HCEC 1CT (cell line): ENCODE measurements at regions not wholly inside any gene's neighbourhood (a gene's known extent, or its start where the extent isn't known, plus 50 kb on each side); places are given as distances from the start of the nearest gene placed in this dataset.

Experiments
- DNase-seq: peaks from one replicate; pipeline ENCODE4 v3.0.0-alpha.2; 2017

- DNase-seq: no peak
These were observed 53.0 kb upstream of the CLDN14 start for GRCh38 chr21:36532769-36533467.

- DNase-seq: no peak
These were observed 53.5 kb upstream of the CLDN14 start for GRCh38 chr21:36533468-36533848.

- DNase-seq: no peak
These were observed 54.7 kb upstream of the CLDN14 start for GRCh38 chr21:36534656-36535055.

DNA sequence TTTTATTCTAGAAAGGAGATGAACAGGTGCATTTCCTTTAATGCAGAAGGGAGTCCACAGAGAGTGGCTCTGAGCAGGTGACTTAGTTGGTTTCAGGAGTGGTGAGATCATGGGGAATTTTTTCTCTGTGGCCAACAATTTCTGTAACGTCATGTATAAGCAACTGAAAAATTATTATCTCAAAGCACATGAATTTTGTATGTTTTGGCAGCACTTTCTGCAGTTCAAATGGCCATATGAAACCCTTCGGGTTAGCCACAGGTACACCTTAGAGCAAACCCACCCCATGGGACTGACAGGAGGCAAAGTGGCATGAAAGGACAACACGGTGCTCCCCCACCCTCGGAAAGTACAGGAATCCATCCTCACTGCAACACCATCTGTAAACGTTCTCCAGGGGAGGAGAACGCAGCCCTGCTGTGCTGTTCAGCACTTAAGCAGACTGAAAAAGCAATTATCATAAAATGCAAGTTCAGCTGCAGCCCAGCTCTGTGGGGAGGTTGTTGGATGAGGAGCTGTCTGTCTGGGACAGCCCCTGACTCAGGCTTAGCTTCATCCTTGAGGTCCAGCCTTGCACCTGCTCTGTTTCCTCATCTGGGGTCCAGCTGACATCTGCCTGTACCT lies 55.8 kb upstream of the CLDN14 start:
- DNase-seq: no peak

DNA sequence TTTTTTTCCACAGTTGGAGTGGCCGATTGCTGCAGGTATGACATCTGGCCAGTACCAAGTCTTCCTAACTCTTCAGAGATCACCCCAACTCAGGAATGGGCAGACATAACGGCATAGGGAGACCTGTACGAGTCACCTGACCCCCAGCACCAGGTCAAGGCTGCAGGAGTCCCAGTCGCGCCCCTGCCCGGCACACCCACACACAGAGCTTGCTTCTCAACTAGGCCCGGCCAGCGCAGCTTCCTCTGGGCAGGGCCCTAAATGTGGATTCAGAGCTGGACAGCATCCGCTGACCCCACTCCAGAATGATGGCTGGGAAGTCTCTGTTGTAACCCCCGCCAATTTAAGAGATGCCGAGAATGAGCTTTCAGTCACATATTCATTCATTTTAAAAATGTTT lies 58.8 kb upstream of the CLDN14 start:
- no peak for DNase-seq

- DNase-seq: no peak
These were observed 59.7 kb upstream of the CLDN14 start for GRCh38 chr21:36539434-36540150.

DNA sequence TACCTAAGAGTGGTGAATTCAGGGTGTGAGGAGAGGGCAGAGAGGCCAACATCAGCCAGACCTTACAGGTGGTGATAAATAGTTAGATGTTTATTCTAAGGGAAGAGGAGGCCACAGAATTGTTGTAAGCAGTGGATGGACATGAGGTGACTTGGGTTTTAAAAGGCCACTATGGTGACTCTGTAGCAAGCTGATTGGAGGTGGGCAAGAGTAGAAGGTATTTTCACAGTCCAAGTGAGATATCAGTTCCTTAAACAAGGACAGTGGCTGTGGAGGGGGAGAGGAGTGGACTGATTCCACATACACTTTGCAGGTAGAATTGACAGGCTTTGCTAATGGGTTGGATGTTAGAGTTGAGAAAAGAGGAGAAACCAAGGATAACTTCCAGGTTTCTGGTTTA lies 60.8 kb upstream of the CLDN14 start:
- no peak for DNase-seq

- DNase-seq: no peak
These were observed 61.8 kb upstream of the CLDN14 start for GRCh38 chr21:36541721-36542139.

GRCh38 chr21:36542312-36543101 lies 62.6 kb upstream of the CLDN14 start:
- DNase-seq: no peak

GRCh38 chr21:36543924-36544323 lies 64.0 kb upstream of the CLDN14 start:
- no peak for DNase-seq

GRCh38 chr21:36544545-36544944 lies 64.6 kb upstream of the CLDN14 start:
- no peak for DNase-seq

DNA sequence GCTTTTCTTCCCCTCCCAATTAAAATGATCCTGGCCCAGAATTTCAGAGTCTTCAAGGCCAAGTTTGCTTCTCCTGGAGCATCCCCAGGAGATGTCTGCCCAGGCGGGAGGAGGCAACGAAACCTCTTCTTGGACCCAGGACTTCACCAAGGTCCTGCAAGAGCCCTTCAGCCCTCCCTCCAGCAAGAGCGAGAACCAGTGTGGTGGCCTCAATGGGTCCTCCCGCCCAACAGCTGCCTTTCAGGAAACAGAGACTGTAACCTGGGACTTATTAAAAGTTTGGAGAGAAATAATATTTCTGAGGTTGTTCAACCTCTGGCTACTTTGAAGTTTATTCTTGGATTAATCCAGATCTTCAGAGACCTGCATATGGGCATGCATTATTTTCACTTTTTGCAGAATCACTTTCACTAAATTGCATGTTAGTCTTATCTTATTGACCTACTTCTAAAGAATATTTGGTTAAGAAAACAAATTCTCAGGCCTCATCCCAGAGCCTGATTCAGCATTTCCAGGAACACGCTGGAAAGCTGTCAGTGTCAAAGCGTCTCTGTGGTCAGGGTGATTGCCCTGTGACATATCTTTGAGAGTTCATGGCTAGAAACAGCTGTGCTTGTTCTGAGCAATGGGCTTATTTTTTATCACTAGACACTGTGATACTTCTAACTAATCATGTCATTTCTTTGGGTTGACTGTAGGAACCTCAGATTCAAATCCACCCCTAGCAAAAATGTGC lies 66.0 kb upstream of the CLDN14 start:
- no peak for DNase-seq

DNA sequence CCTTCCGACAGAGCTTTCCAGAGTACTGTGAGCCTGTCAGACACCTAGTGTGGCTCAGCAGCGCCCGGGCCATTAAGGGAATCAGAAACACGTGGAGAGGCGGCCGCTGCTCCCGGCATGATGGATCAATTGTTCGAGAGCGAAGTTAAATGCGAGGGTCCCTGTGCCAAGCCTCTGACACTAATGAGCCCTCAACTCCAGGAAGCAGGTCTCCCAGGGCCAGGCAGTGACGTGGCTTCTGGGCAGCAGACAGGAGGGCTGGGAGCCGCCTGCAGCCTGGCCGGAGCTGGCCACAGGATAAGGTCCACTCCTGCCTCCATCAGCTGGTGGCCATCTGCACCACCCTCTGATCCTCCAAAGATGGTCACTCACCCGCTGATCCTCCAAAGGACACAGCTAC lies 67.5 kb upstream of the CLDN14 start:
- no peak for DNase-seq

GRCh38 chr21:36548866-36549265 lies 68.9 kb upstream of the CLDN14 start:
- no peak for DNase-seq

GRCh38 chr21:36549470-36549869 lies 69.5 kb upstream of the CLDN14 start:
- no peak for DNase-seq

- DNase-seq: no peak
These were observed 70.8 kb upstream of the CLDN14 start for GRCh38 chr21:36550761-36551160.

GRCh38 chr21:36551321-36551720 lies 71.4 kb upstream of the CLDN14 start:
- no peak for DNase-seq

DNA sequence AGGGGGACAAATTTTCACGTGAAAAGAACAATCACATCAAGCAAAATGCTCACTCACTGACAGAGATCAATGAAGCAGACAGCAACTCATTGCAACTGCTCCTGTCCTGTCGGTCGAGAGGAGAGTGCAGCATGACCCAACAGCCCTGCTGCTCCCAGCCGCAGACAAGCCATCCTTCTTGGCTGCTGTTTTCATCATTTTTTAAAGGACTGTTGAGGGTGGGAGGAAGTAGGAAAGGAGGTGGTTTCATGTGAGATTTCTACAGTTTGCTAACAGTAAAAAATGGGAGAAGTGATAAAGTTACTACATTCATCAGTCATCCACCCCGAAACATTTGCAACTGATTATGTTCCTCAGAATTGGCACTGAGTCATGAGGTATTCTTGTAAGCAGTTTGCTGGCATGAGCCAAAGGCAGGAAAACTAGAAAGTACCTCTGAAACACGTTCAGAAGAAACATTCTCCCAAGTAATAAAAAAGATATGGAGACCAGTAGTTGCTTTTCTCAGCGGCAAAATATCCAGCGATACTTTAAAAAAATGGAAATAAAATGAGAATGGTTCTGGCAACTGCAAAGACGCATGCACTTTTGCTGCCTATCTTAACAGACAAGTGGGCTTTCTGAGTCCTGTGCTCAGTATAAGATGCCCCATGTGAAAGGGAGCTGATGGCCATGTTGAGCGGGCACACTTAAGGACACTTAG lies 72.0 kb upstream of the CLDN14 start:
- peak; percentile 21 for DNase-seq

DNA sequence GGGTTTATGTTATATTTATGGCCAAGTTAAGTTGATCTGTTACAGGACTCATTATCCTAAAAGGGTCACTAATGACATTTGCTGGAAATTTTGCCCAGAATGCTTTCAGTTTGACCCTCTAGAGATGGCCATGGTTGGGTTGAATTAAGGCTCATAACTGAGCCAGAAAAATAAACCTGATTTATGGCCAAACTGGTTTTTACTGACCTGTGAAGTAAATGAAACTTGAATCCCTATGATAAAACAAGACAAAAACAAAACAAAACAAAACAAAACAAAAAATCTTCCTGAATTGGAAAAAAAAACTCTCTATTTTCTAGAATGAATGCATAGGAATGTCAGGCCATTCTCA lies 72.5 kb upstream of the CLDN14 start:
- no peak for DNase-seq

DNA sequence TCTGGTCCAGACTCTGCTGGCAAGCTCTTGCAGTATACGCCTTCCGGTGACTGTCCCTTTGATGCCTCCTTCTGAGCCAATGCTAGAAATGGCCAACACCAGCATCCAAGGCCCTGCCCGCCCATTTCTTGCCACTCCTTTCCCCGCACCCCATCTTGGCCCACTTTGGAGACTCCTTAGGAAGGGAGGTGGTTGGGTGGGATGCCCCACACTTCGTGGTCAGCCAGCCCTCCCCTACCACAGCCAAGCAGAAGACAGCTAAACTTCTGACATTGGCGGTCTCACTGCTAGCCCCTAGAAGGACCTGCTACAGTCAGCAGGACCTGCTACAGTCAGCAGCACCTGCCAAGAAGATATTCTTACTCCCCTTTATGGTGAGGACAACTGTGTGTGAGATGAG lies 73.5 kb upstream of the CLDN14 start:
- no peak for DNase-seq

DNA sequence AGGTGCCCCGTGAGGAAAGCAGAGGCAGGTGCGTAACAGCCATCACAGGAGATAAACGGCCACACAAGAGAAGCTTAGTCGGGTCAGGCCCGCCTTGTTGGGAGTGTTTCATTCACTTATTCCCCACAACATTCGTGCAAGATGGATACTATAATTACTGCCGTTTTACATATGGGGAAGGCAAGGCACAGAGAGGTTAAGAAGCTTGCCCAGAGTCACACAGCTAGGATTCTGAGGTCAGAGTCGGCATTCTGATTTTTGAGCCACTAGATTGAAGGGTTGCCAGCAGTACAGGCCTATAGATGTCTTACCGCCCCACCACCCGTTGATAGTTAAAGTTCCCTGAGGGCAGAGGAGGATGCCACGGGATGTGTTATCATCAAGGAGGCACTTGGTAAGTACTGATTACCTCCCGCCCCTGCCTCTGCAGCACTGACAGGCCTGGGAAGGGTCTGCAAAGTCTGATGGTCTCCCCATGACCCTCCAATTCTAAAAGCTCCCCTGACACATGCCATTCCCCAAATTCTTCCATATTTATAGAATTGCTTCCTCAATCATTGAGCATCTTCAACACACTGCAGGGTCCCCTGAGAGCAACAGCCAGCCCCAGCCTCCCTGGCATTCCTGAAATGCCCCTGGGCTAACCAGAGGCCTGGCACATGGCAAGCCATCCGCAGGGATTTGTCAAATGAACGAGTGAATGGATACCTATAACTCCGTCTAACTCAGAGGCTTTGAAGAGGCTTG lies 74.7 kb upstream of the CLDN14 start:
- no peak for DNase-seq
